GM21526 (cell line): ENCODE measurements at regions not wholly inside any gene's neighbourhood (a gene's known extent, or its start where the extent isn't known, plus 50 kb on each side); places are given as distances from the start of the nearest gene placed in this dataset.

ENCODE experiments used
- ATAC-seq: cut with Tn5 transposase; IDR thresholded peaks from one replicate; pipeline ENCODE4 v1.9.1; 2021; ENCODE audit warnings: moderate library complexity; ENCODE audit not compliant: unreplicated experiment, low FRiP score

DNA sequence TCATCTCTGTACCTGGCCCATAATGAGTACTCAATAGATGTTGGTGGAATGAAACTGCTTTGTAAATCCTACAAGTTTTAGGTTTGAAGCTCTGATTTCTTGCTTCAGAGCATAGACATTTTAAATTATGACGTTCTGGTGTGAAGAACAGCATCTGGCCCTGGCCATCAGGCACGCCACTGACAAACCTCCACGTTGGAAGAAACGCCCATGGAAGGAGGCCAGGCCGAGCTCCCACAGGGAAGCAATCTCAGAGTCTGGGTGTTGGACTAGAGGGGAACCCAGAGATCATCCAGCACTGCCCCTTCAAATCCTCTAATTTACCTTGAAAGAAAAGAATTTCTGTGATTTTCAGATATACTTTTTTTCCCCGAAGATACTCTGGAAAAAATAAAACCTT lies 328.1 kb upstream of the RGMA start:
- no peak for ATAC-seq

DNA sequence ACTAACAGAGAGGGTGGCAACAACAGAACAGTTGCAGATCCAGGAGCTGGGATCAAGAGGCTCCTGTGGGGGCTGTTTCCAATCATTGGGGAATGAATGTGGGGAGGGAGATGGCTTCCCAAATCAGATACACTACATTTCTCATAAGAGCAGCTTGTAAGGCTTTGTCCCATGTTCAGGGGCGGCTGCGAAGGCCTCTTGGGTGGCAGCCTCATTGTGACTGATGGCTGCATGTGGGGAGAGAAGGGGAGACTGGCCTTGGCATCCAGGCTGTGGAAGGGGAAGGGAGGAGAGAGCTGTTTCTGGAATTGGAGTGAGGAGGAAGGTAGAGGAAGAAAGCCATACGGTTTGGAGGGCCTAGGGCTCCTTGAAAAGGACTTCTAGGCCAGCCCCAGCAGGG lies 326.6 kb upstream of the RGMA start:
- no peak for ATAC-seq

- ATAC-seq = no peak
Measured at GRCh38 chr15:93414576-93415231, 325.7 kb upstream of the RGMA start.

DNA sequence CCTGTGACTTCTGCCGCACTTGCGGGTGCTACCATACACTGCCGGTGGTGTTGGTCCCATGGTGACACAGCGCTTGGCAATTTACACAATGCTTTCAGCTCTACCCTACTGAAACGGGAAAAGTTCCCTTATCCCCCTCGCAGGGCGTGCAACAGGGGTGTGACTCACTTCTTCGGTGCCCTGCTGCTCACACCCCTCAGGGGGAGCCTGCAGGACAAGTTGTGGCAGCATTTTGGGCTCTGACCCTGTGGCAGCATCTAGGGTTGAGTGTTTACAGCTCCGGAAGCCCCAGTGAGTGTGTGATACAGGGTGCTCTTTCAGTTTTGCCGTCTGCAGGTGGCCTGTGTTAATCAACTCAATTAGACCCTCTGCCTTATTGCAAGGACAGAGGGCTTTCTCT lies 324.7 kb upstream of the RGMA start:
- ATAC-seq = no peak

DNA sequence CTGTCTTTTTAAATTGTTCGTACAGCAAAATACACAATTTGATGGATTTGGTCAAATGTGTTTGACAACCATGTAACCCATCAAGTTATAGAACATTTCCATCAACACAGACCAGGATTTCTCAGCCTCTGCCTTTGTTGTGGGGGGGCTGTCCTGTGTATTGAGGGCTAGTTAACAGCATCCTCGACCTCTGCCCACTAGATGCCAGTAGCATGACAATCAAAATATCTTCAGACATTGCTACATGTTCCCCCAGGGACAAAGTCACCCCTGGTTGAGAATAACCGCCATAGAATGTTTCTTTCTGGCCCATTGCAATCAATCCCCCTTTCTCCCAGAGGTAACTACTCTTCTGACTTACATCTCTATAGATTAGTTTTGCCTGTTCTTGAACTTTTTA lies 310.1 kb upstream of the RGMA start:
- no peak for ATAC-seq

GRCh38 chr15:93389211-93389610 lies 300.2 kb upstream of the RGMA start:
- ATAC-seq = no peak

GRCh38 chr15:93384886-93385285 lies 295.9 kb upstream of the RGMA start:
- no peak for ATAC-seq

DNA sequence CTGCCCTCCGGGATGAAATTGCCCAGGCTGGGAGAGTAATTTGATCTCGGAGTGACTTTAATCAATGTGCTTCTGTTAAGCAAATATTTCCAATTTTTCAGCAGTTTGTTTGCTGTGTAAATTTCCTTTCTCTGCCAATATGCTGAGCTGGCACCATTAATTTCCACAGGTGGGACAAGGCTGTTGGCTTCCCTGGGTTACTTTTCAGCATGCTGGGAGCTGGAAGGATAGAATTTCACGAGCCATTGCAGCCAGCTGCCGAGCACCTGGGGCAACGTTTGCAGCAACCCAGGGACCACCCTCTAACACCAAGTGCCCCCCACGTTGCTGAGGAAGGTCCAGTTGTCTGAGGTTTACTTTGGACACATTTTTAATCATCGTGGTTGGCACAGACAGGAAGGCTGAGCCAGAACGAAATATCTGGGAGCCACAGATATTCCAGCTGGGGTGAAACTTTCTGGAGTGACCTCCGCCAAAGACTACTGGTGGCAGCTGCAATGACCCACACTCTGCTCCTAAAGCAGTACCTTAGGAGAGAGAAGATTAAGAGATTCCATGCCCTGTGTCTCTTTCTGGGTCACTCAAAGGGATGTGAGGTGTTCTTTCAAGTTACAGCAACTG lies 293.3 kb upstream of the RGMA start:
- ATAC-seq = no peak

DNA sequence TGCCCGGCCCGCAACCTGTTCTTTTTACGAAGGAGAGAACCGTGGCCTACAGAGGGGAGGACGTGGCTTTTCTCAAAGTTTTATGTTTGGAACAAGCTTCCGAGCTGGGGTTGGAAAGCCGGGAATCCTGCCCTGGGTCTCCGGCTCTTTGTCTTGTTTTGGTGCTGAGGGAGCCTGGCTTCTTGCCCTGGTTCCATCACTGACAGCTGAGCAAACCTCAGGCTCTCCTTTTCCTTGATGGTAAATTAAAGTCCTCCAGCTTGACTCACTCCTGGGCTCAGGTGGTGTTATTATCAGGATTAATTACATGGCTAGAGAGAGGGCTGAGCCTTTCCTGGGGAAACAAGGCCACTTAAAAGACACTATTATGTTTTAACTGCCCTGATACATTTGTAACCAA lies 289.5 kb upstream of the RGMA start:
- no peak for ATAC-seq

GRCh38 chr15:93372865-93373223 lies 283.8 kb upstream of the RGMA start:
- ATAC-seq = no peak

- no peak for ATAC-seq
Measured at GRCh38 chr15:93372208-93372864, 283.3 kb upstream of the RGMA start.

DNA sequence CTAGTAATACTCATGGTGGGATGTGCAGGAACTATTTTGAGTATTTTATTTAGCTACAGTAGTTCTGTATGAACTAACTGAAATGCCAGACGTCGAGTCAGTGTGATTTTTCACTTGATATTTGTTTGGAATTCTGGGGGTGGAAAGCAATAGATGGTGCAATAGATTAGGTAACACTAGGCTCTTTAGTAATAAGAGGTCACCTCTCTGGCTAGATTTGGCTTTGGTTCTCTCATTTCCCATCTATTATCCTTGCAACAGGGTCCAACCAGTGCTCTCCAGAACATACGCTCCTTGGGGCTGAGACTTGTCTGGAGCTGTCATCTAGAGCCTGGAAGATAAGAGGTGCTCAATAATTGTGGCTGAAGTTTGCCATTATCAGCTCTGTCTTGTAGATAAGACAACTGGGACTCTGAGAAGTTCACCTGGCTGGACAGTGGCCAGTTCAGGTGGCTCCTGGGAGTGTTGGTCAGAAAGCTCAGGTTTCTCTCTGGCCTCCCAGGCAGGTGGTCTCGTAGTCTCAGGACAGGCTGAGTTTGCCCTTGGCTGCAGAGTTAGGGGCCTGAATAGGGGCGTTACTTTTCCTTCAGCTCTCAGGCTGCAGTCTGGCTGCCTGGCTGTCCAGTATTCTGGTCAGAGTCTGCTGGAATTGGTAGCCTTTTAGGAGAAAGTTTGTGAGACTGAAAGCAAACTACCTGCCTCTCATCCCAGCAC lies 277.5 kb upstream of the RGMA start:
- no peak for ATAC-seq

GRCh38 chr15:93362821-93363220 lies 273.8 kb upstream of the RGMA start:
- ATAC-seq = no peak

DNA sequence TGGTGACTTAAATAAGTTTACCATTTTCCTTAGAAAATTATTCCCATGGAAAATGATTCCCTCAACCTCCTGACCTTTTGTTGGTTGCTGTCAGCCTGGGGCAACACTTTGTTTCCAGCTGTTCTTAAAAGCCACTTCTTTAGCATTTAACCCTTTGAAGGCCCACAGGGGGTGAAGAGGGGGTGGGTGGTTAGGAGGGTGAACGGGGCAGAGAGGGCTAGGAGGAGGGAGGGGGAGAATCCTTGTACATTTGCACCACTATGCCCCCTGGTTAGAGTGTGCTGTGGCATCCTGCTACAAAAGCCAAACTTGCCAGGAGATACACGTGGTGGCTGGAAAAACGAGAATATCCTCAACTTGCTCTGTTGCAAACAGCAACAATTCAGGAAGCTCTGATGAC lies 273.2 kb upstream of the RGMA start:
- ATAC-seq = no peak

DNA sequence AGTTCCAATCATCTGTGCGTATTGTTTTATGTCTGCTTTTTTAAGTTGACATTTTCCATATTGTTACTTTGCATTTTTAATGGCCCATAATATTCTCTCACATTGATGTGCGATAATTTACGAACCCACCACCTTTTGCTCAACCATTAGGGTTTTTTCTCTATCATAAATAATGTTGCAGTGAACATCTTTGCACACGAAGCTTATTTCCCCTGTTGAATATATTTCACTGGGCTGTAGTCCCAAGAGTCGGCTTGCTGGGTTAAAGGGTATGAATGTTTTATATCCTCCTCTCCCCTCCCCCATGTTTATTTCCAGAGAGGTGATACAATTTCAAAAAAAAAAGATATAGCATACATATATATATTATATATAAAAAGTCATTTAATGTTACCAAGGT lies 272.7 kb upstream of the RGMA start:
- ATAC-seq = no peak

GRCh38 chr15:93360976-93361375 lies 272.0 kb upstream of the RGMA start:
- no peak for ATAC-seq

DNA sequence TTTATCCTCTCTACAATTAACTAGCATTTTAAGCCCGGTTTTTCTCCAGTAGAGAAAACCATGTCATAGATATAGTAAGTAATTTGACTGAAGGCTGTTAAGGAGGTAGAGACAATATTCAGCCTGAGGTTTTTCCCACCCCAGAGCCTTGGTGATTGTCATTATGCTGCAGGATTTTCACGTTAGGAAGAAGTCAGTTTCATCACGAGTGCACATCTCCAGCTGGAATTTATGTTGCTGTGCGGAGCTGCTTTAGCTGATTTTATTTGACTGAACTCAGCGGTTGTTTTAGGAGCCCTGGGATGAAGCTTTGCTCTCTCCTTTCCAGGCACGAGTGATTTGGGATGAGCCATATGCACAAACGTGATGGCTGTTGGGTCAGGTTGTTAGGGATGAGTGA lies 271.3 kb upstream of the RGMA start:
- ATAC-seq = no peak

- no peak for ATAC-seq
Measured at GRCh38 chr15:93359425-93360131, 270.6 kb upstream of the RGMA start.

DNA sequence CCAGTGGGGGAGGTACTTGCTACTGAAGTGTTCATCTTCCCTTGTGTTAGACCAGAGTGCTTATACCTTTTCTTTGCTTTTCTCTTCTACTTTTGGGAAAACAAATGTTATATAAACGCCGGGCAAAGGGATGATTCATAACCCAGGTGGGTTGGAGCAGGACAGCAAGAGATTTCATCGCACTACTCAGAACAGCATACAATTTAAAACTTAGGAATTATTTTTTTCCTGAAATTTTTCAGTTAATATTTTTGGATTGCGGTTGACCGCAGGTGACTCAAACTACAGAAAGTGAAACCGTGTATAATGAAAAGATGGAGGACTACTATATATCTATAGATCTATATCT lies 270.0 kb upstream of the RGMA start:
- no peak for ATAC-seq

- ATAC-seq = no peak
Measured at GRCh38 chr15:93358166-93359059, 269.4 kb upstream of the RGMA start.
